GM18909 (cell line): ENCODE measurements at regions not wholly inside any gene's neighbourhood (a gene's known extent, or its start where the extent isn't known, plus 50 kb on each side); places are given as distances from the start of the nearest gene placed in this dataset.
"Not testable (repeated sequence)": the region's sequence is repeated elsewhere in the genome, so short reads cannot be mapped to it uniquely, and the experiment has no call there.

Experiments used
- ATAC-seq: cut with Tn5 transposase; IDR thresholded peaks from one replicate; pipeline ENCODE4 v1.9.1; 2021; ENCODE audit warnings: mild to moderate bottlenecking; ENCODE audit not compliant: unreplicated experiment, poor library complexity

DNA sequence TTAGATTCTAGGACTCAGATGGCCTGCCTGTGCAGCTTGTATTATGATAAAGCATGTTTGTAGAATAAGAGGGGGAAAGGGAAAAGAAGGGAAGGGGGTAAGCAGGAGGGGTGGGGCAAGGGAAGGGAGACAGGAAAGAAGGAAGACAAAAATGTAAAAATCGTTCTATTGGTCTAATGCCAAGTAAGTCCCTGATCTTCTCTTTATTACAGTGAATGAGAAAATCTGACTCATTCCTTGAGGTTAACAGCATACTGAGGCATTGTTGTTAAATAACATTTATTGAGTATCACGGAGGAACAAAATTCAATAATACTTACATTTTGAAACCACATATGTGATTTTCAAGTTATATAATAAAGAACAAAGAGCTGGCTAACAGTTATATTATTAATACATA, 1534.7 kb downstream of the OLFM4 start:
- no peak for ATAC-seq

DNA sequence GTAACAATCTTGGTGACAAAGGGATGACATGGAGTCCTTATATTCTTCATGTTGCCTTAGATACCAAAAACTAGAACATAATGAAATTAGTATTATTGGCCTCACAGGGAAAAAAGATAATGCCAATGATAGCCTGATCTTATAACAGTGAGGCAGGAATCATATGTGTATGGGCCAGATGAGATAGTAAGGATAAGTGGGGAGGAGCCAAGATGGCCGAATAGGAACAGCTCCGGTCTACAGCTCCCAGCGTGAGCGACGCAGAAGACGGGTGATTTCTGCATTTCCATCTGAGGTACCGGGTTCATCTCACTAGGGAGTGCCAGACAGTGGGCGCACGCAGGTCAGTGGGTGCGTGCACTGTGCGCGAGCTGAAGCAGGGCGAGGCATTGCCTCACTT, 1543.4 kb downstream of the OLFM4 start:
- ATAC-seq, result not testable (repeated sequence)

DNA sequence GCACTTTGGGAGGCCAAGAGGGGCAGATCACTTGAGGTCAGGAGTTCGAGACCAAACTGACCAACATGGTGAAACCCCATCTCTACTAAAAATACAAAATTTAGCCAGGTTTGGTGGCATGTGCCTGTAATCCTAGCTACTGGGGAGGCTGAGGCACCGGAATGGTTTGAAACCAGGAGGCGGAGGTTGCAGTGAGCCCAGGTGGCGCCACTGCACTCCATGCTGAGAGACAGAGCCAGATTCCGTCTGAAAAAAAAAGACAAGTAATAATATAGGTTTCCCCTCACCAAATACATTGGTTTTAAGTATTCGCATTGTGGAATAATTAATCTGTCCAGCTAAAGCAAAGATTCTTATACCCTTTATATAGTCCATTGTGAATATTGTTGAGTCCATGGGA, 1544.6 kb downstream of the OLFM4 start:
- ATAC-seq, result no peak

DNA sequence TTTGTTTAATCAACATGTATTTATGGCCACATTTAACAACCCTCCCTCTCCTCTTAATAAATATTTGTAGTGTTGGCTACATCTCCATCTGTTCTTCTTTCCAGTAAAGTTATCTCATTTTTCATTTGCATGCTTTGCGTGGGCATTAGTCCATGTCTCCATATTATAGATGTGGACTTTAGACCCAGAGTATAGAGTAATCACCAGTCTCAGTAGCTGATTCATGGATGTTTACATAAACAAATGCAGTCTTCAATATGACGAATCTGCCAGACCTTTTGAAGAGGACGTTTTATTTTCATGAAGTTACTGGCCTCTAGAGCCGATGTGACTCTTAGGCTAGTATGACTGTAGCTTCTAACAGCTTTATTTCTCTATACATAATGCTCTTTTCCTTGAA, 1546.2 kb downstream of the OLFM4 start:
- no peak for ATAC-seq

- ATAC-seq, result no peak
These were observed 1562.9 kb downstream of the OLFM4 start for GRCh38 chr13:54591540-54591939.

DNA sequence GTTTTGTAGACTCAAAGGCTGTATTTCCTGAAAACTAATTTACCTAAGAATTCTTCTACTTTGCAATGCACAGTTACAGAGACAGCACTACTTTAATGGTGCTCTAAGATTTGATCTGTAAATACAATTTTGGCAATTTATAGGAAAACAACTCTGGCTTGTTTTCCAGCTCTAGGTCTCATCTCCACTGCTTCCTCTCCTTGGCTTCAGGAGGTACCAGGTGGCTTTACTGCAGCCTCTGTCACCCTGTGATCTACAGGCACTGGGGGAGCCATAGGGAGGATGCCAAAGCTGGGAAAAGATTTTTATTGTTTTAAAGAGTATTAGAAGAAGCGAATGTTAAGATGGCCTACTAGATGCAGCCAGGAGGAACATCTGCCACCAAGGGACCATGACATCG, 1563.6 kb downstream of the OLFM4 start:
- no peak for ATAC-seq

- ATAC-seq, result no peak
These were observed 1564.9 kb downstream of the OLFM4 start for GRCh38 chr13:54593504-54593903.

- no peak for ATAC-seq
These were observed 1569.0 kb downstream of the OLFM4 start for GRCh38 chr13:54597540-54598088.

- no peak for ATAC-seq
These were observed 1570.8 kb downstream of the OLFM4 start for GRCh38 chr13:54599413-54599812.

DNA sequence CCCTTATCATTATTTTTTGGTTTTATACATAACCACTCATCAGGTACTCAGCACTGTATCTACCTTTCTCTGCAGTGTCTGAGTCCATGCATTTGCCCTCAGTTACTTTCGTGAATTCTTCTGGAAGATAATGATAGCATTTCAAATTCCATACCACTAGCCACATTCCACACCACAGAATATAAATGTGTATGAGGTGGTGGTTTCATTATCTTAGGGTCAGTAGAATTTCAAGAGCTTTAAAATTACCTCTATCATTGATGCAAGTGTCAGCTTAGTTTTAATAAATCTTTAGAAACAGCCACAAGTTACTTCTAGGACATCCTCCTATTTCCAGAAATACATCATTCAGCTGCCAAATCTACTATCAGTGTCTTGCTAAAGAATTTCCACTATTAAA, 1578.3 kb downstream of the OLFM4 start:
- no peak for ATAC-seq

DNA sequence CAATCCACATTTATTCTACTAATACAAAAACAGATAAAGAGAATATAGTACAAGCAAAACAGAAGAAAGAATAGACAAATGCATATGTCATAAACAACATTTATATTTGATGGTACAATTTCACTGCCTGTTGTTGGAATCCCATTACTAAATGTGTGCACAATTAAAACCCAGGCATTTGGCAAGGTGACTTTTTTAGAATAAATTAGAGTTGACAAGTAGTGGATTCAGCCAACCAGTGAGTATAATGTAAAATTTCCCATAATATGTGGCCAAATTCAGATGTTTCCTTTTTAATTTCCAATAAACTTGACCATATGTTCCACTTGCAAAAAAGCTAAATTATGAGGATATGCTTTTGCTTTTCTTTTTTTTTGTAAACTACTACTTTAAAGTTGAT, 1578.8 kb downstream of the OLFM4 start:
- no peak for ATAC-seq

- ATAC-seq, result no peak
These were observed 1582.8 kb downstream of the OLFM4 start for GRCh38 chr13:54611390-54611789.

GRCh38 chr13:54614726-54615125, 1586.1 kb downstream of the OLFM4 start:
- no peak for ATAC-seq

DNA sequence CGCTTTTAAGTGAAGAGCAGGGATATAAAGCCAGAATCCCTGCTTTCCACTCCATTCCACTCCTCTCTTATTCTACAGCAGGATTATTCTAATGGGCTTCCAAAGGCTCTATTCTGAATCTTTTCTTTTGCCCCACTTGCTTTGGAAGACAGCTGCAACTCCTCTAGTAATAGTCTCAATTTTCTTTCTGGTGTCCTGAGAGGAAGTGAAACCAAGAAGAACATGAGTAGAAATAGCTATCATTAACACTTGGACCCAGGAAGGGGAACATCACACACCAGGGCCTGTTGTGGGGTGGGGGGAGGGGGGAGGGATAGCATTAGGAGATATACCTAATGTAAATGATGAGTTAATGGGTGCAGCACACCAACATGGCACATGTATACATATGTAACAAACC, 1597.9 kb downstream of the OLFM4 start:
- not testable (repeated sequence) for ATAC-seq

DNA sequence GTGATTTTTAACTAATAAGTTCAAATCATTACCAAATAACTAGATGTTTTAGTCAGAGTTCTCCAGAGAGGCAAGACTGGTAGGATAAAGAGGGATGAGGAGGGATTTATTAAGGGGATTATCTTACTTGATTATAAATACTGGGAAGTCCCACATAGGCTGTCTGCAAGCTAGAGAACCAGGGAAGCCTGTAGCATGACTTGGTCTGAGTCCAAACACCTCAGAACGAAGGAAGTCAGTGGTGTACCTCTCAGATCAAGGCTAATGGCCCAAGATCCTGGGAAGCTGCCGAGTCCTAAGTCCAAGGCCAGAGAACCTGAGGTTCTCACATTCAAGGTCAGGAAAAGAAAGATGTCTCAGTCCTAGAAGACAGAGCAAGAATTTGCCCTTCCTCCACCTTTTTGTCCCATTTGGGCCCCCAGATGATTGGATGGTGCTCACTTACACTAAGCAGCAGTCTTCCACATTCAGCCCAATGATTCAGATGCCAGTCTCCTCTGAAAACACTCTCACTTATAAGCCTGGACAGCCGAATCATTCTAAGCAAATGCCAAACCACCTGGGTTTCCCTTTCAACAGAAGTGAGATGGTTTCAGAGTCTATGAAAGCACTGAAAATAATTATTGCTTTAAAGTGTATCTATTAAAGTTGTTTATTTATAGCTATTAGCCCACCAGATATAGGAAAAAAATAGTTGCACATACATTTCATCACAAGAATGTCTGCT, 1599.2 kb downstream of the OLFM4 start:
- ATAC-seq, result no peak

GRCh38 chr13:54628383-54628782, 1599.8 kb downstream of the OLFM4 start:
- no peak for ATAC-seq

- ATAC-seq, result no peak
These were observed 1604.8 kb downstream of the OLFM4 start for GRCh38 chr13:54633456-54633855.

- ATAC-seq, result no peak
These were observed 1607.6 kb downstream of the OLFM4 start for GRCh38 chr13:54636231-54636630.

DNA sequence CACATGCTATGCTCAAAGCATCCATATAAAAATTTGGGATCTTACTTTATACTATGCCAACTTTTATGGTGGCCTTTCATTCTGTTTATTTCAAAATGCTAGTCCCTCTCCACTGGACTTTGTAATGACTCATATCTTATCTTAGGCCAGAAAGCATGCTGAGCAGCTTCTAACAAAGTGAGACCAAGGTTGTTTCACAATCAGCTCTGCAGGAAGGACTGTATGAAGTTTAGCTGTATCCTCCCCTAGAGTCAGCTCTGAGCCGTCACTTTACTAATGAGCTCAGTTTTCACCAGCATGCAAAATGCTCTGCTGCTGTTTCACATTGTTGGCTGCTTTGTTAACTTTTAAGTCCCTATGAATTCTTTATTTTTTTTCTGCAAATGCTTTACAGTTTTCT, 1608.8 kb downstream of the OLFM4 start:
- no peak for ATAC-seq

- ATAC-seq, result no peak
These were observed 1612.1 kb downstream of the OLFM4 start for GRCh38 chr13:54640719-54641118.

DNA sequence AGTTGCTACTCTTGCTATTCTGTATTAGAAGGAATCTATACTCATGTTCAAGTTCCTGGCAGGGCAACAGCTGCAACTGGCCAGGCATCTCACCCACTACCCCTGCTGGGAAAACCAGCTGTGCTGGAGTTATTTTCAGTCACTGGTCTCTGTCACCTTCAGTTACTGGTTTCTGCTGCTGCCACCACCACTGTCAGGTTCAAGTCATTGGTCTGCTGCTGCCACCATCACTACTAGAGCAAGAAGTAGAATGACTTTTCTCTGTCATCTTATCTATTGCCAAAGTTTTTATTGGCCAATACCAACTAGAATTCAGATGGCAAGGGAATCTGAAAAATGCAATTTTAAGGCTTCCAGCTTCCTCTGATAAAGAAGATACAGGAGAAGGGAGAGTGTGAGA, 1615.2 kb downstream of the OLFM4 start:
- no peak for ATAC-seq

DNA sequence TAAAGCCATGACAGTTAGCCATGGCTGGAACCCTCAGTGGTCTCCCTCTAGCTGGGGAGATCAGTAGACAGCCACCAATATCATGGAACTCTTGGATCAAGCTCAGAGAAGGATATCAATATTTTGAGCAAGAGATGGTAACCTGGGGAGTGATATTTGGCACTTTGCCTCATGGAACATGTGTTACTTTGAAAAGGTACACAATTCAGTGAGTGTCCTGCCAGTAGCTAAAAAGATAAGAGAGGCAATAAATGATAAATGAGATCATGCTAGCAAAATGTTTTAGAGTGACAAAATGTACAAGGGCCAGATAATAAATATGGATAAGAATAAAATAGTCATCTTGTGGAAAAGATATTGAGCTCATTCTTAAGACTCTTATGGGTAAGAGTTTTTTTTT, 1618.7 kb downstream of the OLFM4 start:
- ATAC-seq, result no peak
